ENCODE measurements at regions not wholly inside any gene's neighbourhood (a gene's known extent, or its start where the extent isn't known, plus 50 kb on each side); places are given as distances from the start of the nearest gene placed in this dataset.
"Not testable (repeated sequence)": the region's sequence is repeated elsewhere in the genome, so short reads cannot be mapped to it uniquely, and the experiment has no call there.

DNA sequence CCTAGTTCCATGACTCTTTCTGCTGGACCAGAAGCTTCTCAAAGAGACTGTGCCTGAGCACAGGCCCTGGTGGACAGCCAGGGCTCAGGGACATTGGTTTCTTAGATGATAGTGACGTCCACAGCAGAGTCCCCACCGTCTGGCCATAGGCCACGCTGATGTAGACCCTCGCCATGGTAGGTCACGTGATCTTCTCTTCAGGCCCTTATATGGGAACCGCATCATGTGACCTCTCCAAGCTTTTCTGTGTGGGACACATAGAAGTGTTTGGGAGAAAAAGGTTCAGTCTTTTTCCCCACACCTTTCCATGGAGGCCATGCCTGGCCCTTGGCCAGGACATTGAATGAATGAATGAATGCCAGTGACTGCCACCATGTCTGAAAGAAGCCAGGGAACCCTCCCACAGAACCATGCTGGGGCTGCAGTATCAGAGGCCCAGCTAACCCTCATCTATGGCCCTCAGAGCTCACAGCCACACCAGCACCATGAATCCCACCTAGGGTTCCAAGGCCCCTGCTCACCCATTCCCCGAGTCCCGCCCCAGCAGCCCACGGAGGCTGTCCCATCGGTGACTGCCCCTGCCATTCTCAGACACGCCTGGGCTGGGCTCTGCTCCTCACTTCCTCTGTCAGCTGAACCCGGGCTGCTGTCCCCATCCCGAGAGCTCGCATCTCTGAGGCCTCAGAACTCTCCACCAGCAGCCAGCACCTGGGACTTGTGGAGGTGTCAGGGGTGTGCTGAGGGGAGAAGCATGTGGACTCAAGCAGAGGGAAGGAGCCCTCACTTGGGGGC, 292.1 kb downstream of the ADGRD1 start:
- DNase-seq (ENCODE audit: low read depth in 1 of 2, low spot score in 1 of 2), result no peak
- Histone ChIP-seq H3K4me1 (ENCODE audit: low read depth) (no peaks in the 10 kb centered on the region), H3K4me3 (no peak overlapping the region), H3K36me3 (no peaks in the 10 kb centered on the region), H3K27me3 (no peaks in the 10 kb centered on the region), H3K9me3 (ENCODE audit: low read depth) (no peaks in the 10 kb centered on the region), H3K27ac (no peak overlapping the region)
- TF ChIP-seq, protein P1, sequence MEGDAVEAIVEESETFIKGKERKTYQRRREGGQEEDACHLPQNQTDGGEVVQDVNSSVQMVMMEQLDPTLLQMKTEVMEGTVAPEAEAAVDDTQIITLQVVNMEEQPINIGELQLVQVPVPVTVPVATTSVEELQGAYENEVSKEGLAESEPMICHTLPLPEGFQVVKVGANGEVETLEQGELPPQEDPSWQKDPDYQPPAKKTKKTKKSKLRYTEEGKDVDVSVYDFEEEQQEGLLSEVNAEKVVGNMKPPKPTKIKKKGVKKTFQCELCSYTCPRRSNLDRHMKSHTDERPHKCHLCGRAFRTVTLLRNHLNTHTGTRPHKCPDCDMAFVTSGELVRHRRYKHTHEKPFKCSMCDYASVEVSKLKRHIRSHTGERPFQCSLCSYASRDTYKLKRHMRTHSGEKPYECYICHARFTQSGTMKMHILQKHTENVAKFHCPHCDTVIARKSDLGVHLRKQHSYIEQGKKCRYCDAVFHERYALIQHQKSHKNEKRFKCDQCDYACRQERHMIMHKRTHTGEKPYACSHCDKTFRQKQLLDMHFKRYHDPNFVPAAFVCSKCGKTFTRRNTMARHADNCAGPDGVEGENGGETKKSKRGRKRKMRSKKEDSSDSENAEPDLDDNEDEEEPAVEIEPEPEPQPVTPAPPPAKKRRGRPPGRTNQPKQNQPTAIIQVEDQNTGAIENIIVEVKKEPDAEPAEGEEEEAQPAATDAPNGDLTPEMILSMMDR (IDR thresholded peaks at IDR 0.05; ENCODE audit: low read depth, low read length), result no peak

DNA sequence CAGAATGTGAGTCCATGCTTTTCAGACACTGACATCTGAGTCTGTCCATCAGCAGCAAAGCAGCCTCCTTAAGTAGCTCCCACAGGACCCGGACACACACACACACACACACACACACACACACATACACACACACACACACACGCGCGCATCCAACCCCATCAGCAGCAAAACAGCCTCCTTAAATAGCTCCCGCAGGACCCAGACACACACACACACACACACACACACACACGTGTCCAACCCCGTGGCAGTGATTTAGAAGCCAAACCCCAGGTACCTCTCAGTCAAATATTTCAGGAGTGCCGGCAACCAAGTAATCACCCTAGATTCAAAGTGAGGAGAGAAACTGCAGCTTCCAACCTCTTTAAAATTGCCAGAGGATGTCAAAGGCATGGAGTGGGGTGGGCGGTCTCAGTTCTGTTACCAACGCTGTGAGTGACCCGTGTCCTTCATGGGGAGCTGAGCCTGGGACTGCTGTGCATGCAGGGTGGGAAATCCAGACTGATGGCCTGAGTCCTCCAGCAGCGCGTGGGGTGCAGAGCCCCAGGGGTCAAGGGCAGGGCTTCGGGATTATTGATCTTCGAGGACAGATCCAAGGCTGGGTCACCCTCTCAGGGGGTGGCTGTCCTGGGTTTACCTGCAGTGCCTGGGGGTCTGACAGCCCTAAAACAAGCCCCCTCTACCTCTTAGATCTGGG, 293.5 kb downstream of the ADGRD1 start:
- not testable (repeated sequence) for H3K27ac ChIP-seq; H3K27me3 ChIP-seq; H3K36me3 ChIP-seq; H3K4me3 ChIP-seq; H3K4me1 ChIP-seq (ENCODE audit: low read depth); H3K9me3 ChIP-seq (ENCODE audit: low read depth); DNase-seq (ENCODE audit: low read depth in 1 of 2, low spot score in 1 of 2)

DNA sequence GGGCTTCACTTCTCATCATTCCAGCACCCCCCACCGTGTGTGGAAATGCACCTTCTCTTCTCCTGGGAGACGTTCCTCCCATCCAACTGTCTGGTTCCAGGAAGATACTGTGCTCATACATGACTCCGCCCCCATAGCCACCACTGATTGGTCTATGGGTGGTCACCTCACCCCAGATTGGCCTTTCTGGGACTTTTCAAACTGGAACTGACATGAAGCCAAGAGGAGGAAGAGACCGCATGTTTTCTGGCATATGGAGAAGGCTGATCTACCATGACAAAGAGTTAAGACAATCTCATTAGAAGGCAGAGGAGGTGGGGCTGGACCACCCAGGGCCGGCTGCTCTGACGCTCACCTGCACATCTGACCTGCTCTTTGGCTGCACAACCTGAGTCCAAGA, 294.2 kb downstream of the ADGRD1 start:
- H3K27ac ChIP-seq; H3K9me3 ChIP-seq (ENCODE audit: low read depth); H3K36me3 ChIP-seq; DNase-seq (ENCODE audit: low read depth in 1 of 2, low spot score in 1 of 2); H3K4me3 ChIP-seq; H3K4me1 ChIP-seq (ENCODE audit: low read depth); H3K27me3 ChIP-seq: not testable (repeated sequence)

DNA sequence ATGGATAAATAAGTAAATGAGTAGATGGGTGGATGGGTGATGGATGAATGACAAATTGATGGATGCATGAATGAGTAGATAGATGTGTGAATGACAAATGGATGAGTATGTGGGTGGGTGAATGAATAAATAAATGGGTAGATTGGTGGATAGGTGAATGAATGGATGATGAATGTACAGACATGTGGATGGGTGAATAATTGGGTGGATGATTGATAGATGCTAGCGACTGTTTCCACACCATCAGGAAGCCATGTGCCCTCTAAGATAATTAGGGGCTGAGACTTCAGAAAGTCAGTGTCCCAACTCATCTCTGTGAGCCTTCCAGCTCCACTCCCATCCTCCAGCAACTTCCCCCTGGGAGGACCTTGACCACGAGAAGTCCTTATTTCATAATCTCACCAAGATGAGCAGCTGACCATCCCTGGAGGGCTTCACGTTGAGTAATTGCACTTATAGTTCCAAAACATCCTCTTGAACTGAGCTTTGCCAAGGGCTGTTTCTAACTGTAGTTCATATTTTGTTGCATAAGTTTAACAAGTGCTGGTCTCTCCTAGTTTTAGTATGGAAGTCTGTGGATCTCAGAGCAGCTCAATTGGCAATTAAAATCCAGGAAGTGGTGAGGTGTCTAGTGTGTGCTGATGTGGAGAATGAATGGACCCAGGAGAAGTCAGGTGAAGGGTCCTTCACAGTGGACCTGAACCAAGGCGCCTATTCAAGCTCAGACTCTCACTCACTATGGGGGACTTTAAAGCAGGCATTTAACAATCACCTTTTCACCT, 295.7 kb downstream of the ADGRD1 start:
- H3K9me3 ChIP-seq (ENCODE audit: low read depth), result no peaks in the 10 kb centered on the region
- no peak overlapping the region for H3K4me3 ChIP-seq
- H3K27ac ChIP-seq, result no peak overlapping the region
- TF ChIP-seq, protein P1 (IDR thresholded peaks at IDR 0.05; ENCODE audit: low read depth, low read length), result no peak
- no peaks in the 10 kb centered on the region for H3K4me1 ChIP-seq (ENCODE audit: low read depth)
- DNase-seq (ENCODE audit: low read depth in 1 of 2, low spot score in 1 of 2), result no peak
- no peaks in the 10 kb centered on the region for H3K27me3 ChIP-seq
- H3K36me3 ChIP-seq, result no peaks in the 10 kb centered on the region

DNA sequence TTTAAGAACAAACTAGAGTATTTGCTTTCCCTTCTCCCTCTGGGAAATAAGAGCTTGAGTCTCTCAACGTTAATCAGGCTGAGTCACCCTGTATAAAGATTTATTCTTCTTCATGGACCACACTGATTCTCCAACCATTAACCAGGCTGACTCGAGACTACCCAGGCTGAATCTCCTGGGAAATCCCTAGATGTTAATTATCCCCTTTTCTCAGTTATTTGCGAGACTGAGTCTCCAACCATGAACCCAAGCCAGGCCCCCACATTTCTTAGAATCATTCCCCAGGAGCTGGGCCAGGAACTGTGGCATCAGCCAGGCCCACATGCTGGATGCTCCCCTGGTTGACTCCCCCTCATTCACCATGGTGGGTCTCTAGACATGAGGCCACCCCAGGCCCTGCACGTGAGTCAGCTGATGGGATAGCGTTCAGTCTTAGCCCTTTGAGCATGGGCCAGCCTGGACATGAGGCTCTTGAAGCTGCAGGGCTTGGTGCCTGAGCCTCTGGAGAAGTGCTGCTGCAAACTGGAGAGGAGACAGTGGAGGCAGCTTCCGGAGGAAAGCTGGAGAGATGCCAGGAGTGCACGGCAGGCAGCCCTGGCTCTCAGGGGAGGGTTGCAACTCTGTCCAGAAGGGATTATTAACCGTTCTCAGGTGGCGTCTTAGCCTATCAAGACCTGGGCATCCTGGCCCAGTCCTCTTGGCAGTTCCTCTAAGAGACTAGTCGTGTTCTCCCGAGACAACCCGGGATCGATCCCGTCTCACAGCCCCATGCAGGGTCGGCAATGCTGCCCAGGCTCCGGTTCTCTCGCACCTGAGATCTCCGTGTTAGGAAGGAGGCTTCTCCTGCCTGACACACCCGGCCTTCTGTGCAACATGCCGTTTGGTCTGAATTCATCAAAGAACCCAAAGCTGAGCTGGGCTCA, 296.6 kb downstream of the ADGRD1 start:
- H3K9me3 ChIP-seq (ENCODE audit: low read depth), result no peaks in the 10 kb centered on the region
- TF ChIP-seq, protein P1 (IDR thresholded peaks at IDR 0.05; ENCODE audit: low read depth, low read length), result no peak

DNA sequence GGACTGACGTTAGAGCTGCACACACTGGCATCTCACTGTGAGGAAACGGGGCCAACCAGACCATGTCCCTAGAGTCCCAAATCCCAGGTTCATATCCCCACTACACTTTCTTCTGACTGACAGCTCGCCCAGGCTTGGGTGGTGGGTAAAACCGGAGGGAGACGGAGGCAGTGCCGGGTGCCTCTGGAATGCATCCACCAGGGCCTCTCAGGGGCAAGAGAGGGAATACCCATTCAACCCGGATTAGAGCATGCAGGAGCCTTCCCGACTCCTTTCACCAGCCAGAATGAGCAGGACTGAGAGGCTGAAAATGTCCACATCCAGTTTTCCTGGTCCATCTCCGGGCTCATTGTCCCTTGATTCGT, 297.2 kb downstream of the ADGRD1 start:
- Histone ChIP-seq H3K36me3 (no peaks in the 10 kb centered on the region), H3K4me1 (ENCODE audit: low read depth) (no peaks in the 10 kb centered on the region), H3K4me3 (no peak overlapping the region), H3K27me3 (no peaks in the 10 kb centered on the region), H3K27ac (no peak overlapping the region), H3K9me3 (ENCODE audit: low read depth) (no peaks in the 10 kb centered on the region)
- DNase-seq (ENCODE audit: low read depth in 1 of 2, low spot score in 1 of 2), result no peak
- TF ChIP-seq, protein P1 (IDR thresholded peaks at IDR 0.05; ENCODE audit: low read depth, low read length), result no peak

More for the DNA sequence above, 296.6 kb downstream of the ADGRD1 start:
- Histone ChIP-seq H3K36me3 (no peaks in the 10 kb centered on the region), H3K4me1 (ENCODE audit: low read depth) (no peaks in the 10 kb centered on the region), H3K4me3 (no peak overlapping the region), H3K27me3 (no peaks in the 10 kb centered on the region), H3K27ac (no peak overlapping the region)
- DNase-seq (ENCODE audit: low read depth in 1 of 2, low spot score in 1 of 2), result no peak
